HCT116 (cell line): ENCODE measurements at regions not wholly inside any gene's neighbourhood (a gene's known extent, or its start where the extent isn't known, plus 50 kb on each side); places are given as distances from the start of the nearest gene placed in this dataset.

ENCODE experiments used
- ATAC-seq: fragments of 200-7000 bp; cut with Tn5 transposase; 2 replicates; pipeline ENCODE4 v1.9.1; 2020; ENCODE audit warnings: mild to moderate bottlenecking, moderate library complexity
- BruUV-seq: library from RNA; stranded (reverse); fragments of 400-500 nt; replicated peaks from 2 replicates; lab custom pipeline; 2021; lab: Mats Ljungman, UMichigan
- CTCF ChIA-PET: fragments of 300-600 bp; sonication (Branson Sonifier 250); formaldehyde crosslinking; loops from one replicate; lab custom pipeline; 2021; ENCODE audit warnings: antibody characterized with exemption; lab: Charles Lee
- POLR2A ChIA-PET: fragments of 300-600, 350-600 bp; sonication (Branson Sonifier 250); formaldehyde crosslinking; loops from one replicate; lab custom pipeline; 2021; ENCODE audit warnings: antibody characterized with exemption; lab: Charles Lee
- RAD21 ChIA-PET, 2 experiments: fragments of 300-600 bp; sonication (Branson Sonifier 250); formaldehyde crosslinking; loops; one replicate each; lab custom pipeline; 2023; ENCODE audit warnings: low total read pairs in 2 of 2; ENCODE audit not compliant: uncharacterized antibody in 2 of 2, unreplicated experiment in 2 of 2, low non-redundant PET in 1 of 2; lab: Charles Lee
- DNase-seq: peaks from one replicate; pipeline ENCODE4 v3.0.0-alpha.2; 2010; ENCODE audit warnings: low read depth, low spot score
- H2AFZ ChIP-seq: fragments of 200-600 bp; shearing (Covaris generic), sonication (generic); 2 replicates; pipeline ENCODE4 v1.6.1; 2017; ENCODE audit warnings: low read depth, mixed run types, mixed read lengths, antibody characterized with exemption, low read length; ENCODE audit not compliant: poor library complexity, severe bottlenecking
- H3K27ac ChIP-seq: 2 replicates; pipeline ENCODE4 v1.5.1; 2012; ENCODE audit warnings: low read depth, low read length
- H3K27me3 ChIP-seq: fragments of 200-600 bp; sonication (generic); 2 replicates; pipeline ENCODE4 v1.6.1; 2016; ENCODE audit warnings: mixed run types, low read length, mixed read lengths; ENCODE audit not compliant: insufficient read depth
- H3K36me3 ChIP-seq, 2 experiments: fragments of 200-500 bp in 1 of 2; fragments of 200-600 bp in 1 of 2; sonication (Bioruptor generic) in 1 of 2; sonication (generic) in 1 of 2; 2 replicates each; pipeline versions ENCODE4 v1.5.1 to v1.6.1; 2014 to 2016; ENCODE audit warnings: low read length in 2 of 2, inconsistent platforms in 1 of 2, mixed read lengths in 1 of 2, mixed run types in 1 of 2; ENCODE audit not compliant: insufficient read depth in 2 of 2, control insufficient read depth in 1 of 2
- H3K4me1 ChIP-seq, 2 experiments: fragments of 200-600 bp in 1 of 2; sonication (generic) in 1 of 2; 2 replicates each; pipeline versions ENCODE4 v1.5.1 to v1.6.1; 2012 to 2017; ENCODE audit warnings: low read length in 2 of 2, inconsistent platforms in 1 of 2, mild to moderate bottlenecking in 1 of 2, mixed read lengths in 1 of 2, mixed run types in 1 of 2, moderate library complexity in 1 of 2; ENCODE audit not compliant: insufficient read depth in 2 of 2, control insufficient read depth in 1 of 2
- H3K4me2 ChIP-seq: fragments of 200-600 bp; sonication (generic); 2 replicates; pipeline ENCODE4 v1.6.1; 2017; ENCODE audit warnings: mixed run types, low read length, mixed read lengths
- H3K4me3 ChIP-seq, 2 experiments: fragments of 200-600 bp in 1 of 2; sonication (generic) in 1 of 2; replicated peaks in 1 of 2; 2 replicates each; pipeline ENCODE4 v1.5.1; 2011 to 2016; ENCODE audit warnings: low read length in 2 of 2, control low read depth in 1 of 2, low read depth in 1 of 2, mild to moderate bottlenecking in 1 of 2, mixed read lengths in 1 of 2, mixed run types in 1 of 2
- H3K79me2 ChIP-seq: fragments of 200-600 bp; sonication (generic); 2 replicates; pipeline ENCODE4 v1.6.1; 2017; ENCODE audit warnings: mild to moderate bottlenecking, mixed run types, low read length, moderate library complexity, mixed read lengths; ENCODE audit not compliant: insufficient read depth
- H3K9ac ChIP-seq: fragments of 200-600 bp; sonication (generic); 2 replicates; pipeline ENCODE4 v1.6.1; 2016; ENCODE audit warnings: low read length, mixed read lengths
- H3K9me2 ChIP-seq: fragments of 200-600 bp; sonication (generic), shearing (Covaris generic); 2 replicates; pipeline ENCODE4 v1.6.1; 2017; ENCODE audit warnings: mixed run types, mild to moderate bottlenecking, moderate library complexity; ENCODE audit not compliant: insufficient read depth
- H3K9me3 ChIP-seq, 2 experiments: fragments of 200-500 bp in 1 of 2; fragments of 200-600 bp in 1 of 2; sonication (Bioruptor generic) in 1 of 2; sonication (generic) in 1 of 2; 2 replicates each; pipeline ENCODE4 v1.6.1; 2014 to 2017; ENCODE audit warnings: low read length in 2 of 2, mixed read lengths in 2 of 2, inconsistent platforms in 1 of 2, low read depth in 1 of 2, mild to moderate bottlenecking in 1 of 2, mixed run types in 1 of 2, moderate library complexity in 1 of 2; ENCODE audit not compliant: control insufficient read depth in 1 of 2, insufficient read depth in 1 of 2
- H4K20me1 ChIP-seq: fragments of 200-600 bp; sonication (generic), shearing (Covaris generic); 2 replicates; pipeline ENCODE4 v1.6.1; 2017; ENCODE audit warnings: mixed run types, mild to moderate bottlenecking, moderate library complexity; ENCODE audit not compliant: insufficient read depth
- ATF3 ChIP-seq: IDR thresholded peaks from 2 replicates; pipeline ENCODE4 v1.6.1; 2012
- CBX3 ChIP-seq: IDR thresholded peaks from 2 replicates; pipeline ENCODE4 v1.6.1; 2012; ENCODE audit warnings: low read depth
- CTCF ChIP-seq, 3 experiments: fragments of 200-600 bp in 1 of 3; sonication (generic) in 1 of 3; IDR thresholded peaks in 2 of 3; conservative IDR thresholded peaks in 1 of 3; 2 replicates each; pipeline ENCODE4 v1.5.1; 2012 to 2017; ENCODE audit warnings: low read depth in 2 of 3, low read length in 2 of 3, antibody characterized with exemption in 1 of 3, borderline replicate concordance in 1 of 3, control low read depth in 1 of 3, mild to moderate bottlenecking in 1 of 3, mixed read lengths in 1 of 3, mixed run types in 1 of 3, moderate library complexity in 1 of 3; ENCODE audit not compliant: insufficient read depth in 1 of 3
- EZH2 ChIP-seq: fragments of 200-600 bp; sonication (generic); IDR thresholded peaks from 2 replicates; pipeline ENCODE4 v1.6.1; 2017; ENCODE audit warnings: antibody characterized with exemption, mixed run types
- JUND ChIP-seq: IDR thresholded peaks from 2 replicates; pipeline ENCODE4 v1.6.1; 2012
- POLR2A ChIP-seq: IDR thresholded peaks from 2 replicates; pipeline ENCODE4 v1.7.0; 2011; ENCODE audit warnings: borderline replicate concordance; ENCODE audit not compliant: insufficient read depth, insufficient read length; ENCODE audit errors: extremely low read depth
- RAD21 ChIP-seq: IDR thresholded peaks from 2 replicates; pipeline ENCODE4 v1.6.1; 2012; ENCODE audit warnings: low read depth, mild to moderate bottlenecking
- SIN3A ChIP-seq: IDR thresholded peaks from 2 replicates; pipeline ENCODE4 v1.6.1; 2012; ENCODE audit warnings: low read depth
- SRF ChIP-seq: IDR thresholded peaks from 2 replicates; pipeline ENCODE4 v1.6.1; 2012; ENCODE audit warnings: low read depth
- TCF7L2 ChIP-seq: IDR thresholded peaks from 2 replicates; pipeline ENCODE4 v1.7.0; 2011; ENCODE audit warnings: borderline replicate concordance, inconsistent platforms; ENCODE audit not compliant: insufficient read depth, insufficient read length; ENCODE audit errors: extremely low read depth
- intact Hi-C: fragments of 100-400 bp; cut with micrococcal nuclease; formaldehyde crosslinking; loops from 2 replicates; pipeline ENCODE4 v1.10.0; 2022
- TF ChIP-seq, protein P1 (sequence below): IDR thresholded peaks from 2 replicates; pipeline ENCODE4 v1.6.1; 2012; ENCODE audit warnings: low read depth

GRCh38 chr7:109092268-109092667 is 522.6 kb downstream of the DNAJB9 start:
- ChIA-PET CTCF (interaction anchor here (0.5 to 1.1 kb wide), 5 partner anchors 9 to 432 kb away, joined by 3 to 4 read pairs (median 3); no protein-coding TSS in a partner anchor), POLR2A (interaction anchor here (0.7 kb wide), 1 partner anchor 926 kb away, joined by 3 read pairs; no protein-coding TSS in a partner anchor), RAD21 (interaction anchor here in 1 of 2 experiments (0.7 kb wide), 1 partner anchor 286 kb away, joined by 3 read pairs; no protein-coding TSS in a partner anchor)
- Histone ChIP-seq H3K4me2 (no peak overlapping the region), H2AFZ (no peak overlapping the region), H3K9me2 (no peaks in the 10 kb centered on the region), H3K9me3 (no peaks in the 10 kb centered on the region), H3K27me3 (no peaks in the 10 kb centered on the region), H3K9ac (no peak overlapping the region), H3K4me3 (no peak overlapping the region), H3K36me3 (no peaks in the 10 kb centered on the region), H3K4me1 (no peaks in the 10 kb centered on the region), H3K27ac (no peak overlapping the region), H4K20me1 (no peaks in the 10 kb centered on the region), H3K79me2 (no peaks in the 10 kb centered on the region)
- intact Hi-C loops, result loop anchor here (5.0 kb wide), 1 partner anchor 480 kb away; no protein-coding TSS in a partner anchor
- peak; percentile 0 for DNase-seq
- no TSS peak for BruUV-seq
- peak in 2 of 3 experiments; percentile 43 to 45; a peak in 4 of 6 replicates for TF ChIP-seq CTCF (IDR thresholded peaks at IDR 0.05 in 2 of 3, conservative IDR thresholded peaks at IDR 0.05 in 1 of 3; ENCODE audit: borderline replicate concordance in 1 of 3, insufficient read depth in 1 of 3, low read depth in 2 of 3, low read length in 2 of 3)
- no peak for TF ChIP-seq SIN3A
- TF ChIP-seq RAD21, result peak; percentile 15; the same call in 1 of the 2 replicates
- peak; percentile 60 for ATAC-seq

DNA sequence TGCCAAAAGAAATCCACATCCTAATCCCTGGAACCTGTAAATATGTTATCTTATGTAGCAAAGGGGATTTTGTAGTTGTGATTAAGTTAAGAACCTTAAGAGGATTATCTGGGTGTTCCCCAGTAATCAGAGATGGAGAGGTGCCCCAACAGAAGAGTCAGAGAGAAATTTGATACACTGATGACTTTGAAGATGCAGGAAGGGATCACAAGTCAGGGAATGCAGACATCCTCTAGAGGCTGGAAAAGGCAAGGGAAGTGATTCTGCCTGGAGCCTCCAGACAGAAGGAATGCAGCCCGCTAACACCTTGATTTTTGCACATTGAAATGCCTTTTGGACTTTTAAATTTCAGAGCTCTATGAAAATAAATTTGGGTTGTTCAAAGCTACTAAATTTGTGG is 531.7 kb downstream of the DNAJB9 start:
- no peak for DNase-seq
- no peaks in the 10 kb centered on the region for H3K4me1 ChIP-seq
- no peak overlapping the region for H2AFZ ChIP-seq
- no peak overlapping the region for H3K4me2 ChIP-seq
- no peaks in the 10 kb centered on the region for H4K20me1 ChIP-seq
- no peak overlapping the region for H3K4me3 ChIP-seq
- POLR2A ChIA-PET, result no interaction called here
- CTCF ChIA-PET, result interaction anchor here (1.0 kb wide), 1 partner anchor 9 kb away, joined by 3 read pairs; no protein-coding TSS in a partner anchor
- no peak overlapping the region for H3K27ac ChIP-seq
- H3K79me2 ChIP-seq, result no peaks in the 10 kb centered on the region
- ATAC-seq, result no peak
- BruUV-seq, result no TSS peak
- intact Hi-C loops, result no loop called here
- no peaks in the 10 kb centered on the region for H3K27me3 ChIP-seq
- RAD21 ChIA-PET, result no interaction called here
- no peaks in the 10 kb centered on the region for H3K36me3 ChIP-seq
- H3K9ac ChIP-seq, result no peak overlapping the region
- H3K9me2 ChIP-seq, result no peaks in the 10 kb centered on the region
- H3K9me3 ChIP-seq, result no peaks in the 10 kb centered on the region
- no peak for TF ChIP-seq RAD21
- TF ChIP-seq POLR2A, result no peak
- no peak for TF ChIP-seq CTCF (IDR thresholded peaks at IDR 0.05 in 2 of 3, conservative IDR thresholded peaks at IDR 0.05 in 1 of 3; ENCODE audit: borderline replicate concordance in 1 of 3, insufficient read depth in 1 of 3, low read depth in 2 of 3, low read length in 2 of 3)
- no peak for TF ChIP-seq TCF7L2
- no peak for TF ChIP-seq CBX3
- no peak for TF ChIP-seq EZH2
- TF ChIP-seq, protein P1, sequence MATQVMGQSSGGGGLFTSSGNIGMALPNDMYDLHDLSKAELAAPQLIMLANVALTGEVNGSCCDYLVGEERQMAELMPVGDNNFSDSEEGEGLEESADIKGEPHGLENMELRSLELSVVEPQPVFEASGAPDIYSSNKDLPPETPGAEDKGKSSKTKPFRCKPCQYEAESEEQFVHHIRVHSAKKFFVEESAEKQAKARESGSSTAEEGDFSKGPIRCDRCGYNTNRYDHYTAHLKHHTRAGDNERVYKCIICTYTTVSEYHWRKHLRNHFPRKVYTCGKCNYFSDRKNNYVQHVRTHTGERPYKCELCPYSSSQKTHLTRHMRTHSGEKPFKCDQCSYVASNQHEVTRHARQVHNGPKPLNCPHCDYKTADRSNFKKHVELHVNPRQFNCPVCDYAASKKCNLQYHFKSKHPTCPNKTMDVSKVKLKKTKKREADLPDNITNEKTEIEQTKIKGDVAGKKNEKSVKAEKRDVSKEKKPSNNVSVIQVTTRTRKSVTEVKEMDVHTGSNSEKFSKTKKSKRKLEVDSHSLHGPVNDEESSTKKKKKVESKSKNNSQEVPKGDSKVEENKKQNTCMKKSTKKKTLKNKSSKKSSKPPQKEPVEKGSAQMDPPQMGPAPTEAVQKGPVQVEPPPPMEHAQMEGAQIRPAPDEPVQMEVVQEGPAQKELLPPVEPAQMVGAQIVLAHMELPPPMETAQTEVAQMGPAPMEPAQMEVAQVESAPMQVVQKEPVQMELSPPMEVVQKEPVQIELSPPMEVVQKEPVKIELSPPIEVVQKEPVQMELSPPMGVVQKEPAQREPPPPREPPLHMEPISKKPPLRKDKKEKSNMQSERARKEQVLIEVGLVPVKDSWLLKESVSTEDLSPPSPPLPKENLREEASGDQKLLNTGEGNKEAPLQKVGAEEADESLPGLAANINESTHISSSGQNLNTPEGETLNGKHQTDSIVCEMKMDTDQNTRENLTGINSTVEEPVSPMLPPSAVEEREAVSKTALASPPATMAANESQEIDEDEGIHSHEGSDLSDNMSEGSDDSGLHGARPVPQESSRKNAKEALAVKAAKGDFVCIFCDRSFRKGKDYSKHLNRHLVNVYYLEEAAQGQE, result no peak
- no peak for TF ChIP-seq ATF3
- no peak for TF ChIP-seq SRF
- no peak for TF ChIP-seq JUND
